Right atrium auricular region (tissue), 2 donors: ENCODE measurements at regions not wholly inside any gene's neighbourhood (a gene's known extent, or its start where the extent isn't known, plus 50 kb on each side); places are given as distances from the start of the nearest gene placed in this dataset.

Source experiments
- DNase-seq: peaks from one replicate; pipeline ENCODE4 v3.0.0-alpha.2; 2019; ENCODE audit warnings: low spot score
- H3K27ac ChIP-seq, 2 donors: fragments of 200-600 bp; sonication (generic); 1 replicate in 1 of 2; 2 replicates in 1 of 2; pipeline ENCODE4 v1.5.1; 2016 to 2019
- H3K27me3 ChIP-seq, 2 donors: fragments of 200-600 bp; sonication (generic); one replicate each; pipeline versions ENCODE4 v1.5.1 to v1.6.0; 2017 to 2019
- H3K36me3 ChIP-seq: fragments of 200-600 bp; sonication (generic); one replicate; pipeline ENCODE4 v1.5.1; 2016
- H3K4me1 ChIP-seq, 2 donors: fragments of 200-600 bp; sonication (generic); one replicate each; pipeline versions ENCODE4 v1.5.1 to v1.6.0; 2017 to 2019
- H3K4me3 ChIP-seq, 2 donors: fragments of 200-600 bp; sonication (generic); 1 replicate in 1 of 2; 2 replicates in 1 of 2; pipeline ENCODE4 v1.5.1; 2017 to 2019; ENCODE audit warnings: mild to moderate bottlenecking in 1 of 2, moderate library complexity in 1 of 2
- H3K9me3 ChIP-seq, 2 donors: fragments of 200-600 bp; sonication (generic); one replicate each; pipeline ENCODE4 v1.5.1; 2019
- TF ChIP-seq, protein P1 (sequence below), 2 donors: fragments of 200-600 bp; sonication (generic); IDR thresholded peaks; one replicate each; pipeline ENCODE4 v1.5.1; 2019; ENCODE audit warnings: antibody characterized with exemption in 2 of 2

GRCh38 chr16:35910409-35910808, 2451.0 kb downstream of the TP53TG3F start:
- peaks cover 0 to 4% of the 10 kb centered on the region in 2 donors for H3K9me3 ChIP-seq

GRCh38 chr16:35911899-35912298, 2452.5 kb downstream of the TP53TG3F start:
- Histone ChIP-seq H3K27ac (no peak overlapping the region), H3K4me1 (no peaks in the 10 kb centered on the region), H3K9me3 (peaks cover 0 to 4% of the 10 kb centered on the region in 2 donors), H3K4me3 (no peak overlapping the region), H3K36me3 (no peaks in the 10 kb centered on the region), H3K27me3 (no peaks in the 10 kb centered on the region)
- DNase-seq, result no peak
- TF ChIP-seq, protein P1, sequence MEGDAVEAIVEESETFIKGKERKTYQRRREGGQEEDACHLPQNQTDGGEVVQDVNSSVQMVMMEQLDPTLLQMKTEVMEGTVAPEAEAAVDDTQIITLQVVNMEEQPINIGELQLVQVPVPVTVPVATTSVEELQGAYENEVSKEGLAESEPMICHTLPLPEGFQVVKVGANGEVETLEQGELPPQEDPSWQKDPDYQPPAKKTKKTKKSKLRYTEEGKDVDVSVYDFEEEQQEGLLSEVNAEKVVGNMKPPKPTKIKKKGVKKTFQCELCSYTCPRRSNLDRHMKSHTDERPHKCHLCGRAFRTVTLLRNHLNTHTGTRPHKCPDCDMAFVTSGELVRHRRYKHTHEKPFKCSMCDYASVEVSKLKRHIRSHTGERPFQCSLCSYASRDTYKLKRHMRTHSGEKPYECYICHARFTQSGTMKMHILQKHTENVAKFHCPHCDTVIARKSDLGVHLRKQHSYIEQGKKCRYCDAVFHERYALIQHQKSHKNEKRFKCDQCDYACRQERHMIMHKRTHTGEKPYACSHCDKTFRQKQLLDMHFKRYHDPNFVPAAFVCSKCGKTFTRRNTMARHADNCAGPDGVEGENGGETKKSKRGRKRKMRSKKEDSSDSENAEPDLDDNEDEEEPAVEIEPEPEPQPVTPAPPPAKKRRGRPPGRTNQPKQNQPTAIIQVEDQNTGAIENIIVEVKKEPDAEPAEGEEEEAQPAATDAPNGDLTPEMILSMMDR (IDR thresholded peaks at IDR 0.05), result no peak

More at GRCh38 chr16:35910409-35910808, 2451.0 kb downstream of the TP53TG3F start:
- H3K27ac ChIP-seq, result no peak overlapping the region
- no peaks in the 10 kb centered on the region for H3K36me3 ChIP-seq
- TF ChIP-seq, protein P1 (IDR thresholded peaks at IDR 0.05), result no peak
- no peak overlapping the region for H3K4me3 ChIP-seq
- H3K4me1 ChIP-seq, result no peaks in the 10 kb centered on the region
- no peak for DNase-seq
- no peaks in the 10 kb centered on the region for H3K27me3 ChIP-seq

DNA sequence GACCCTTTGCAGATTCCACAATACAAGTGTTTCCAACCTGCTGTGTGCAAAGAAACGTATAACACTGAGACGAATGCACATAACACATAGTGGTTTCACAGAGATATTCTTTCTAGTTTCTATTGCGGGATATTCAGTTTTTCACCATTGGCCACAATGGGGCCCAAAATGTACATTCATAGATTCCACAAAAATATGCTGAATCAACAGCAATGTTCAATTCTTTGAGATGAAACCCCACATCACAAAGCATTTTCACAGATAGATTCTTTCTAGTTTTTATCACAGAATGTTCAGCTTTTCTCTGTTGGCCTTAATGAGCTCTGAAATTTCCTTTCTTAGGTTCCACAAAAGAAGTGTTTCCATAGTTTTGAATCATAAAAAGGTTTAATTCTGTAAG, 2472.3 kb downstream of the TP53TG3F start:
- Histone ChIP-seq H3K36me3 (no peaks in the 10 kb centered on the region), H3K4me3 (no peak overlapping the region), H3K27me3 (no peaks in the 10 kb centered on the region), H3K9me3 (peaks cover 0 to 35% of the 10 kb centered on the region in 2 donors), H3K4me1 (no peaks in the 10 kb centered on the region), H3K27ac (no peak overlapping the region)
- DNase-seq, result no peak
- TF ChIP-seq, protein P1 (IDR thresholded peaks at IDR 0.05), result no peak
